Stimulated activated CD4-positive, alpha-beta T cell treated with anti-CD3 and anti-CD28 coated beads, TNF-alpha, amount 100 ng/mL, for 24 hours (primary cell): ENCODE measurements at regions not wholly inside any gene's neighbourhood (a gene's known extent, or its start where the extent isn't known, plus 50 kb on each side); places are given as distances from the start of the nearest gene placed in this dataset.
"Not testable (repeated sequence)": the region's sequence is repeated elsewhere in the genome, so short reads cannot be mapped to it uniquely, and the experiment has no call there.

Experiments used
- DNase-seq, 3 experiments: peaks; one replicate each; pipeline ENCODE4 v3.0.0-alpha.2; 2020; ENCODE audit warnings: low read depth in 3 of 3

GRCh38 chr2:236825989-236826510 lies 256.4 kb downstream of the ACKR3 start:
- no peak for DNase-seq

GRCh38 chr2:236826606-236827156 lies 257.1 kb downstream of the ACKR3 start:
- DNase-seq = no peak

- no peak for DNase-seq
Observed at GRCh38 chr2:236827997-236828396, 257.7 kb upstream of the COPS8 start.

GRCh38 chr2:236828820-236829219 lies 256.9 kb upstream of the COPS8 start:
- DNase-seq = no peak

GRCh38 chr2:236830926-236831325 lies 254.8 kb upstream of the COPS8 start:
- no peak for DNase-seq

GRCh38 chr2:236831698-236832097 lies 254.0 kb upstream of the COPS8 start:
- DNase-seq = no peak

- DNase-seq = no peak
Observed at GRCh38 chr2:236833501-236834073, 252.1 kb upstream of the COPS8 start.

GRCh38 chr2:236834284-236834683 lies 251.4 kb upstream of the COPS8 start:
- DNase-seq = no peak

- DNase-seq = no peak
Observed at GRCh38 chr2:236835307-236836024, 250.2 kb upstream of the COPS8 start.

- DNase-seq = not testable (repeated sequence)
Observed at GRCh38 chr2:236836028-236836427, 249.7 kb upstream of the COPS8 start.

GRCh38 chr2:236840215-236840614 lies 245.5 kb upstream of the COPS8 start:
- no peak for DNase-seq

GRCh38 chr2:236840857-236841256 lies 244.8 kb upstream of the COPS8 start:
- DNase-seq = no peak

GRCh38 chr2:236841389-236841788 lies 244.3 kb upstream of the COPS8 start:
- DNase-seq = no peak

GRCh38 chr2:236843161-236843968 lies 242.3 kb upstream of the COPS8 start:
- DNase-seq = no peak

GRCh38 chr2:236844711-236845110 lies 241.0 kb upstream of the COPS8 start:
- no peak for DNase-seq

- no peak for DNase-seq
Observed at GRCh38 chr2:236847023-236847422, 238.7 kb upstream of the COPS8 start.

- no peak for DNase-seq
Observed at GRCh38 chr2:236847538-236848263, 238.0 kb upstream of the COPS8 start.

GRCh38 chr2:236848501-236848900 lies 237.2 kb upstream of the COPS8 start:
- no peak for DNase-seq

- DNase-seq = no peak
Observed at GRCh38 chr2:236849508-236849907, 236.2 kb upstream of the COPS8 start.

- no peak for DNase-seq
Observed at GRCh38 chr2:236849940-236850339, 235.7 kb upstream of the COPS8 start.

- no peak for DNase-seq
Observed at GRCh38 chr2:236851187-236851586, 234.5 kb upstream of the COPS8 start.
